GM19328 (cell line): ENCODE measurements at regions not wholly inside any gene's neighbourhood (a gene's known extent, or its start where the extent isn't known, plus 50 kb on each side); places are given as distances from the start of the nearest gene placed in this dataset.

Experiments
- ATAC-seq: cut with Tn5 transposase; IDR thresholded peaks from one replicate; pipeline ENCODE4 v1.9.1; 2021; ENCODE audit warnings: mild to moderate bottlenecking, moderate library complexity; ENCODE audit not compliant: unreplicated experiment

- ATAC-seq, result no peak
These were observed 129.1 kb upstream of the NCAM1 start for GRCh38 chr11:112831969-112832766.

- no peak for ATAC-seq
These were observed 126.9 kb upstream of the NCAM1 start for GRCh38 chr11:112834277-112834755.

- no peak for ATAC-seq
These were observed 125.5 kb upstream of the NCAM1 start for GRCh38 chr11:112835591-112836255.

- ATAC-seq, result no peak
These were observed 125.0 kb upstream of the NCAM1 start for GRCh38 chr11:112836256-112836602.

- ATAC-seq, result no peak
These were observed 123.9 kb upstream of the NCAM1 start for GRCh38 chr11:112837162-112837826.

GRCh38 chr11:112839051-112839450 is 122.2 kb upstream of the NCAM1 start:
- ATAC-seq, result no peak

GRCh38 chr11:112841729-112842128 is 119.5 kb upstream of the NCAM1 start:
- ATAC-seq, result no peak

- ATAC-seq, result no peak
These were observed 119.1 kb upstream of the NCAM1 start for GRCh38 chr11:112842151-112842550.

- ATAC-seq, result no peak
These were observed 116.7 kb upstream of the NCAM1 start for GRCh38 chr11:112844517-112844916.

GRCh38 chr11:112847568-112847967 is 113.7 kb upstream of the NCAM1 start:
- no peak for ATAC-seq

GRCh38 chr11:112852143-112852866 is 108.9 kb upstream of the NCAM1 start:
- ATAC-seq, result no peak

- ATAC-seq, result no peak
These were observed 105.1 kb upstream of the NCAM1 start for GRCh38 chr11:112856133-112856532.

GRCh38 chr11:112856591-112856990 is 104.6 kb upstream of the NCAM1 start:
- no peak for ATAC-seq

GRCh38 chr11:112858289-112859023 is 102.8 kb upstream of the NCAM1 start:
- no peak for ATAC-seq

- ATAC-seq, result no peak
These were observed 101.4 kb upstream of the NCAM1 start for GRCh38 chr11:112859787-112860186.

- no peak for ATAC-seq
These were observed 99.9 kb upstream of the NCAM1 start for GRCh38 chr11:112861356-112861755.

GRCh38 chr11:112863305-112863704 is 97.9 kb upstream of the NCAM1 start:
- no peak for ATAC-seq

- ATAC-seq, result no peak
These were observed 96.5 kb upstream of the NCAM1 start for GRCh38 chr11:112864672-112865071.

- no peak for ATAC-seq
These were observed 89.2 kb upstream of the NCAM1 start for GRCh38 chr11:112871909-112872500.

GRCh38 chr11:112874980-112875379 is 86.2 kb upstream of the NCAM1 start:
- no peak for ATAC-seq
